Sciatic nerve (tissue), 2 donors: ENCODE measurements at regions not wholly inside any gene's neighbourhood (a gene's known extent, or its start where the extent isn't known, plus 50 kb on each side); places are given as distances from the start of the nearest gene placed in this dataset.
"Not testable (repeated sequence)": the region's sequence is repeated elsewhere in the genome, so short reads cannot be mapped to it uniquely, and the experiment has no call there.

Source experiments
- ATAC-seq: fragments of 200-7000 bp; cut with Tn5 transposase; one replicate; pipeline ENCODE4 v1.9.1; 2020; ENCODE audit warnings: mild to moderate bottlenecking, moderate library complexity
- DNase-seq: peaks from one replicate; pipeline ENCODE4 v3.0.0-alpha.2; 2020; ENCODE audit warnings: low spot score
- intact Hi-C: fragments of 100-400 bp; cut with DNase I; formaldehyde crosslinking; loops from one replicate; pipeline ENCODE4 v1.14.2; 2022
- donor health status: DM: no; HTN: no; CAD: no.
- donor health status: DM: no; HTN: no; CAD: no.

DNA sequence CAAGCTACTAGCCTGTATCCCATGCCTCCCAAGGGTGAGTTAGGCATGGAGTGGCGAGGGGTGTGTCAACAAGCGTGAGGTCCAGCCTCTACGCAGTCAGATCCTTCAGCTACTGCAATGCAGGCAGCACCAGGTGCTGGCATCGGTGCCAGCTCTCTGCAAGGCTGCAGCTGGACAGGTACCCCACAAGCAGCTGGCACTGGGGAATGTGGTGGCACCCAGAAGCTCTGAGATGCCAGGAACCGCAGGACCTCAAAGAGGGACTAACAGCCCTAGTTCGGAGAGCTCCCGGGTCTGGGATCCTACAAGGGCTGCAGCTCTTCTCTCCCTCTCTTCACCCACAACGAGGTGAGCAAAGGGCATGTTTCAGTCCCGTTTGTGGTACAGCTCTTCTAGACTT lies 974.5 kb downstream of the LTN1 start:
- DNase-seq, result no peak
- intact Hi-C loops, result no loop called here

DNA sequence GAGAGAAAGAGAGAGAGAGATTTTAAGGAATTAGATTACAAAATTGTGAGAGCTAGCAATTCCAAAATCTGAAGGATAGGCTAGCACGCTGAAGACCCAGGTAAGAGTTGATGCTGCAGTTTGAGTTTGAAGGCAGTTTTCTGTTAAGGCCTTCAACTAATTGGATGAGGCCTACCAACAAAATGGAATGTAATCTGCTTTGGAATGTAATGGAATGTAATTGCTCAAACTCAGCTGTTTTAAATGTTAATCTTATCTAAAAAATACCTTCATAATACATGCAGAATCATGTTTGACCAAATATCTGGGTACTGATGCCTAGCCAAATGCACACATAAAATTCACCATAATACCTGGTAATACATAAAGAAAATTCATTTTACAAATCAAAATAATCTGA lies 976.1 kb downstream of the LTN1 start:
- intact Hi-C loops, result no loop called here
- ATAC-seq (no peak), DNase-seq (no peak)

More for the DNA sequence above, 974.5 kb downstream of the LTN1 start:
- peak; percentile 8 for ATAC-seq

DNA sequence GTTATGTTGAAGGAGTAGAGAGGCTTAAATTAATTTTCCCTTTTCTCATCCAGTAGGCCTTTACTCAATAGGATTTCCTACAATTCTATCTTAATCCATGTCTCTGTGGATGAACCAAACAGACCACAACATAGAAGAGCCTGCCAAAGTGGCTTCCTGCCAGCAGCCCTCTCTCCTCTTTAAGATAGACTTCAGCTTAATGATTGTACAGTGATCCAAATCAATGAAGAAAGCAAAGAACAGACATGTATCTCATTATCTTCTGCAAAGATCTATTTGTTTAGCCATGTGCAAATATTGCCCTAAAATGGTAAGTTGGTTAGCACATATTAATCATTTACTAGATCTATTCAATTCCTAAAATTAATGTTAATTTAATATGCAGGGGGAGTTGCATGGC lies 979.6 kb downstream of the LTN1 start:
- DNase-seq, intact Hi-C loops, ATAC-seq: not testable (repeated sequence)

DNA sequence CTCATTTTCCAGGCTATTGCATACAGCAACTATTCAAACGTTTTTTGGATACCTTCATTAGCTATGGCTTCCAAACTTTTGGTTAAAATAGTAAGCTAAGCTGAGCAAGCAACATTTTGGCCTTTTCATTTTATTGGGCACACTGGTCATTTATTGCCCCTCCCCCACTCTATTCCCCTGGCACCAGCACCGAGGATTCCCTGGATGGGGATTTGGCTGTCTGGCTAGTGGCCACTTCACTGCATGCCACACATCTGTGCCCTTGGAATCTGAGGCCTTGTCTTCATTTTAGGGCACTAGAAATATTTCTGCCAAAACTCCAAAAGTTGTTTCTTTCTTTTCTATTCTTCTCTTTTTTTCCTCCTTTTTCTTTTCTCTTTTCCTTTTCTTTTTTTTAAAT lies 980.7 kb downstream of the LTN1 start:
- ATAC-seq, DNase-seq, intact Hi-C loops: not testable (repeated sequence)

DNA sequence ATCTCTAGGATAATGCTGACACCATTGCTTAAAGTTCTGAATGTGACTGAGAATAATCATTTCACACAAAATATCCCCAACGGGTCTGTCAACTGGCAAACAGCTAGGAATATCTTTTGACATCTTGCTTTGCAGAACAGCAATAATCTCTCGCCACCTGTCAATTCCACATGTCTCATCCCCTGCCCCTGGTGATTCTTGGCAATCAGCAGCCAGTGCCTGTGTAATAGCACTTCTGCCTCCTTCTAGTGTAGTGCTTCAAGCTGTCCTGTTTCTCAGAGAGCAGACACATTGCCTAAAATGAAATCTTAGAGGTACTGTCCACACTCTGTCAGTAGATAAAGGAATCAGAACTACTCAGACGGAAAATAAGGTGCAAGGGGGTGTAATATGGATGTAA lies 984.4 kb downstream of the LTN1 start:
- DNase-seq, ATAC-seq, intact Hi-C loops: not testable (repeated sequence)

DNA sequence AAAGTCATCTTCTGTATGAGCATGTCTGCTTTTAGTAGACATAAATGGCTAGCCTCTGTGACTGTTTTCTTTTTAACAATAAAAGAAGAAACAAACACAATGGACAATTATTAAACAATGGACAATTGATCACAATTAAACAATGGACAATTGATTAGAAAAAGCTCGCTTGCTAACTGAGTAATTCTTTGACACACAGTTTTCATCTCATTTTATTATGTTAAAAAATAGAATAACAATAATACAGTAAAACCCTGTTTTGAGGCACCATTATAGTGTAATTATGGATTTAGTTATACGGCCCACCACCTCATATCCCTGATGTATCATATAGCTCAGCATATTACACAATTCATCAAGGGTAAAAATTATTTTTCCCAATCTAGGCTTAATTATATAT lies 989.0 kb downstream of the LTN1 start:
- ATAC-seq, DNase-seq, intact Hi-C loops: not testable (repeated sequence)

DNA sequence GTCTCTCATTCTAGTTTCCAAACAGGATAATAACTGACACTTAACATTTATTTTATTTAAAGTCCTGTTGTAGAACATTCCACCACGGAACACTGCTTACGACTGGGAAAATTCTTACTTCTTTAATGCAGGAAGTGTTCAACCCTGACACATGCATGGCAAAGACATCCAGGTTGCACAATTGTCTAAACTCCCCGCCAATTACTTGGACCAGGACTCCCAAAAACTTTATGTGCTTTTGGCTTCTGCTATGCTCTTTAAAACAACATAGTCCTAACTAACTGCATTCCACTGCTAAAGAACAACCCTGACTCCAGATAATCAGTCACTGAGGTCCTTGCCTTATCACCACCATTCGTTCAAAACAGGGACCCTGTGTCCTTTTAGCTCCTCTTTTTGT lies 995.8 kb downstream of the LTN1 start:
- intact Hi-C loops, result not testable (repeated sequence)

DNA sequence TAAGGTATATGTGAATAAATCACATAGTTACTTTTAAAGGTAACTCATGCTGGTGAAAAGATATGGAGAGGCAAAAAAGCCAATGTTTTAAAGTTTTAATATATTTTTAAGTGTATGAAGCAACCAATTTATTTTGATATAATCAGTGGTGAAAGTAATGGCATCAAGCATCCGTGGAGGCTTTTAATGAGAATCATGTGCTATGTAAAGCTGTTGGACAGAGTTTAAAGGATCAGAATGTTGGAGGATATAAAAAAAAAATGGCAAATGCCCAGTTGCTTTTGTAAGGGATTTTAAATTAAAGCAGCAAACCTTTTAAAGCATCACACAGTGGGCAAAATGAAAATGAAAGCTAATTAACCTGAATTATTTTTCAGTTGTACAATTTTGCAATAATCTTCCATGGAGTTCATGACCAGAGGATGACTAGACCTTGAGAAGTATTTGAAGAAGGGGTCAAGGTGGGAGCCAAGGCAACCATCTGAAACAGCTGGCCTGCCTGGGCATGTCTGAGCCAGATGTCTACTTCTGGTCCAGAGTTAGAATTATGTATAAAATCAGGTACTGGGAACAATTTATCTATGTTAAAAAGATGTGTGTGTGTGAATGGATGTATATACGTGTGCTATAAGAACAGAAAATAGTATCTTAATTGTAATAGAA lies 1007.9 kb downstream of the LTN1 start:
- DNase-seq, ATAC-seq, intact Hi-C loops: not testable (repeated sequence)

More for the DNA sequence above, 995.8 kb downstream of the LTN1 start:
- not testable (repeated sequence) for DNase-seq, ATAC-seq

DNA sequence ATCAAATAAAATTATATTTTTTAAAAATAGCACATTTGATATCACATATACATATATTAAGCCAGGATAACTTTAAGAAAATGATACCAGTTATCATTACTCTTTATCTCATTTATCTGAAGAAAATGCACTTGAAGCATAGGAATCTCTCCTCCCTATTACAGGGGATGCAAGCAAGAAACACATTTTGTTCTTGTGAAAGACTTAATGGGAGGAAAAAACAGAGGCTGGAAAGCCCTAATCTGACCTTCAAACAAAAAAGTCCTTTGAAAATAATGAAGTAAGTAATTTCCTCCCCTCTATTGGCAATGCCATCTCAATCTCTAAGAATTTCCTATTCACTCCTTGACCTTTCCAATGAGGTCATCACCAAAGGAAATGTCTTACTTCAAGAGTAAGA lies 1012.6 kb upstream of the ADAMTS5 start:
- intact Hi-C loops, ATAC-seq: not testable (repeated sequence)

DNA sequence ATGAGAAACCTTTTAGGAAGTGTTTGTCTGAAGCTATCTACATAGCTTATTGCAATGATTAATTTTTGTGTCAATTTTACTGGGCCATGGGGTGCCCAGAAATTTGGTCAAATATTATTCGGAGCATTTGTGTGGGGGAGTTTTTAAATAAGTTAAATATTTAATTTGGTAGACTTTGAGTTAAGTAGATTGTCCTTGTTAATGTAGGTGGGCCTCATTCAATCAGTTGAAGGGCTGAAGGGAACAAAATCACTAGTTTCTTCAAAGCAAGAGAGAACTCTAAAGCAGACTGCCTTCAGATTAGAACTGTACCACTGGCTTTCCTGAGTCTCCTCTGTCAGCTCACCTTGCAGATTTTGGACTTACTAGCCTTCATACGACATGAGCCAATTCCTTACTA lies 1008.6 kb upstream of the ADAMTS5 start:
- no peak for ATAC-seq
- intact Hi-C loops, result no loop called here
- DNase-seq, result no peak

More for the DNA sequence above, 1012.6 kb upstream of the ADAMTS5 start:
- DNase-seq, result not testable (repeated sequence)

DNA sequence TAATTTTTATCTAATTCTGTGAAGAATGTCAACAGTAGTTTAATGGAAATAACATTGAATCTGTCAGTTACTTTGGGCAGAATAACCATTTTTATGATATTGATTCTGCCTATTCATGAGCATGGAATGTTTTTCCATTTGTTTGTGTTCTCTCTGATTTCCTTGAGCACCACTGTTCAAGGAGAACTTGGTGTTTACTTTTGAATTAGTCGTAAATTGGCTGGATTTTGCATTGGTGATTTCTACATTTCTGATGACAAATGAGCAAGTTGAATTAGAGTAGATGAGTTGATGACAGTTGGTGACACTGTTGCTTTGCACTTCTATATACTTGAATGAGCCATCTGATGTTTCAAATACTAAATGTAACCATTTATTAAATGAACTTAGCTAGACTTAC lies 1007.3 kb upstream of the ADAMTS5 start:
- ATAC-seq, intact Hi-C loops, DNase-seq: not testable (repeated sequence)

DNA sequence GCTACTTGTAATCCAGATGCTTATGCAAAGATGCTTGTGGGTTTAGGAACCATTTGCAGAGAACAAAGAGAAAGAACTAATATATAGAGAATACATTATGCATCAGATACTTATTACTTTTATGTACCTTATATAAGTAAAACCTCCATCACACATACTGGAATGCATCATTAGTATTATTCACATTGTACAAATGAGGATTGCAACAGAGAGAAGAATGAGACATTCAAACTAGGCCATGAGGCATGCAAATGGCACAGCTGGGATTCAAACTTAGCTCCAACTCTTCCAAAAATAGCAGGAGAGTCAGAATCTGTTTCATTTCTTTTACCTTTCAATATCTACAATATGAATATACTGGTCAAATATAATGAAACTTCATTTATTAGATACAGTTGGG lies 1001.4 kb upstream of the ADAMTS5 start:
- ATAC-seq, DNase-seq, intact Hi-C loops: not testable (repeated sequence)

DNA sequence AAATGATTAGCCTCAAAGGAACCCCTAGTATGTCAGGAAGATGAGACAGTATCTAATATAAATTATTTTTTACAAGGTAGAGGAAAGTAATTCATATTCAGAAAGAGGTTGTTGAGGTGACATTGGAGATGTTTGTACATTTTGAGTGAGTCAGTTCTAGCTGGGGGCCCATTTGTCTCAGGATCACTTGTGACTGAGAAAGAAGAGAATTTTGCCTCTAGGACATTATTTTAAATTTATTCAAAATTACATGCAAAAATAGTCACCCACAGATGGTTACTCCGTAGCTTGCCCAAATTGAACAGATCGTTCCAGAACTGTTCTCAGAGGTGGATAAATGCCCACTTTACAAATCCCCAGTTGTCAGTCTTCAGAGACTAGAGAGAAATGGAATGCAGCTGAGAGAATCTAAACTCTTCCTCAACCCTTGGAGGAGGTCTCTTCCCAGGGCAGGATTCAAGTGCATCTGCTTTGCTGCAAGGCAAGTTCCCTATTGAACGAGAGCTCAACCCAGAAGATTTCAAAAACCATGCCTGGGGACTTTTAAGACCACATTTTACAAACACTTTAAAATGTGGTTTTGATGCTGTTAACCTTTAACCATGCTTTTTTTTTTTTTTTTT lies 987.8 kb upstream of the ADAMTS5 start:
- intact Hi-C loops, result no loop called here
- ATAC-seq (peak; percentile 73), DNase-seq (no peak)

DNA sequence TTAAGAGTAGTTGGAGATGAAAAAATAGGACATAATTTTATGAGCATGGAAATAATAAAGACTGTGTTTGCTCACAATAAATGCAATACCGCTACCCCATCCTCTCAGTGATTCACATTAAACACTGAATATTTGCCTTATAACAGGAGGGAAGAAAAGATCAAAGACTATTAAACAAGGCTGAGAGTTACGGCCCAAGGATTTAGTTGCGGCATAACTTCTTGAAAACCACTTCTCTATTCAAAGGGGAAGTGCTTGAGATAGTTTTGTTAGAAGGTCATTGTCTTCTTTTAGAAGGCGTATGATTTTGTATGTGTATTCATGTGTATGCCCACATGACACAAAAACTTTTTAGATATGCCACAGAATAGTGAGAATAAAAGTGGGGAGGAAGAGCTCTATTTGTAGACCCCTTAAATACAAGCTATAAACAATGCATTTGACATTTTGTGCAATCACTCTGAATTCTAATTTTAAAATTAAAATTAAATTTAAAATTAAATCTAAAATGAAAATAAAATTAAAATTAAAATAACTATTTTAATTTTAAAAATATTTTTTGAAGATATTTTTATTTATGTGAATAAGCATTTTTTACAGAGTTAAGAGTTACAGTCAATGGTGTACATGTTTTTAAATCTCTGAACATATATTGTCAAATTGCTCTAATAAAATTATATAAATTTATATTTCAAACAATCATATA lies 986.6 kb upstream of the ADAMTS5 start:
- intact Hi-C loops, result no loop called here
- DNase-seq (no peak), ATAC-seq (no peak)

DNA sequence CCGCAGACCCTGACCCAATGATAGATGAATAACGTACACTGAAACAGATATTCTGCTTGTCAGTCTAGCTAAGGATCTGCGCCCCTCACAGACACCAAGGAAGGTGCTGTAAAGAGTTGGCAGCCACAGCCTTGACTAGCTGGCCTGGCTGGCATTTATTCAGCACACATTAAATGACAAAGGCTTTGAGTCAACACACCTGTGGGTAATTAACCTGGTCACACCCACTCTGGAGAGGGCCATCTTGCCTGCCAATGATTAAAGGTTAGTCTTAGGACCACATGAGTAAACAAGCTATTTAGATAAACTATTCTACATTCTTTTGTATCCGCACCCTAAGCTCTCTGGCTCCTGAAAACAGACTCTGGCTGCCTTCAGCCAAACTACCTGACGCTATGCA lies 982.2 kb upstream of the ADAMTS5 start:
- intact Hi-C loops, result not testable (repeated sequence)

DNA sequence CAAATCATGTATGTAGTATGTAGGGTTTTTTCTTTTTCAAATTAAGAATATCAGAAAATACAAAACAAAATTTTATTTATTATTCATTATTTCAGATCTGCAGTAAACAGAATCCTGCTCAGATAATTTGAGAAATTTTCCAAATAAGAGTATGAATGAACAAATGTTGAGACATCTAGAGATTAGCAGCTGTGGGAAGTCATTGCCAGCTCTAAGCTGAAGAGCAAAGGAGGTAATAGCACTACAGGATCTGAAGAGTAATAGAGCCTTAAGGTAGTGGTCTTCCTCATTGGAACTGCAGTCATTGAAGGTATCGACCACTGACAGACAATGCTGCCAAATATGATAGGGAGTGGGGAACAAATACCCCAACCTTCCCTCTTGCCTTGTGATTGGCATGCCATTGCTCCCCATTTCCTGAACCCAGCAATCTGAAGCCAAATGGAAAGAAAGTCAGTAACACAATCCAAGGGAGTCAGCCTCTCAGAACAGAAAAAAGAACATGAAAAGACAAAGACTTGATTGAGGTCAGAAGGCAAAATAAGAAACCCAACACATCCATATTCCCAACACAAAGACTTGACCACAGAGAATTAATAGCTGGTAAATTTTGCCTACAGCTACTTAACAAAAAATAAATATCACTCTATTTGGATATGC lies 963.4 kb upstream of the ADAMTS5 start:
- ATAC-seq, intact Hi-C loops, DNase-seq: not testable (repeated sequence)

More for the DNA sequence above, 982.2 kb upstream of the ADAMTS5 start:
- not testable (repeated sequence) for DNase-seq, ATAC-seq

DNA sequence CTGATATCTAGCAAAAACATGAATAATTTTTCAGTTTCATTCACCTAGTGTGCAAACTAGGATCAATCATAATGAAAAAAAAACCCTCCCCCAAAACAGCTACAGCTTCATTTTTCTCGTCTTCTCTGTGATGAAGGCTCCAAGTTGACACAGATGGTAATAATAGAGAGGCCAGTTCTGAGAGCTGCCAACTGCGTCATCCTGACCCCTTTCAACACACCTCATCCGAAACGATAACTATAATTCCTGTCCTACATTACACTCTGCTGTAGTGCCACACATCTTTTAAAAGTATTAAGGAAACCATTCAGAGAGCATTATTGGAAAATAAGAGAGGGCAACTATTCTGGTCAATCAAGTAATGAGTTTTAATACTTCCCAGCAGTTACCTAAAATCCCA lies 962.3 kb upstream of the ADAMTS5 start:
- peak; percentile 96 for ATAC-seq
- intact Hi-C loops, DNase-seq: not testable (repeated sequence)

DNA sequence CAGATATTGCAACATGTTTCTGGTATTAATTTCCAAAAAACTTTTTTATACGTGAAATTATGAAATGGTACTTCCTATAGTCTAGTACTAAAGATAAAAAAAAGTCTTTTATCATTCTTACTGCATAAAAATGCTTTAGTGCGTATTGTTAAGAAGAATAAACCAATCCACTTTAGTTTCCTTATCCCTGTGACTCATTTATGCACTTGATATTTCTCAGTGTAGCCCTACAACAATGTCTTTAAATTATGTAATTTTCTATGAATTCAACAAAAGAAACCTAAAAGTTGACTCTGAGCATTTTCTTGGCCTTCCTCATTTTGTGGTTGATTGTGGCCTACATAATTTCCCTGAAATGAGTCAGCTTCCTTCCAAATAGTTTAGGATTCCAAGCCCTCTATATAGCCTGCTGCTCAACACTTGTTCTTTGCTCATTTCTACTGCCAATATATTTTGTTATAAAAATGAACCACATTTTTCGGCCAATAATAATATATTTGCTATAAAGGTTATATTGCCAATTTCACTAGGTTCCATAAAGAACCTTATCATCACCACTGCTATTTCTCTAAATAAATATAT lies 961.7 kb upstream of the ADAMTS5 start:
- intact Hi-C loops, DNase-seq: not testable (repeated sequence)

DNA sequence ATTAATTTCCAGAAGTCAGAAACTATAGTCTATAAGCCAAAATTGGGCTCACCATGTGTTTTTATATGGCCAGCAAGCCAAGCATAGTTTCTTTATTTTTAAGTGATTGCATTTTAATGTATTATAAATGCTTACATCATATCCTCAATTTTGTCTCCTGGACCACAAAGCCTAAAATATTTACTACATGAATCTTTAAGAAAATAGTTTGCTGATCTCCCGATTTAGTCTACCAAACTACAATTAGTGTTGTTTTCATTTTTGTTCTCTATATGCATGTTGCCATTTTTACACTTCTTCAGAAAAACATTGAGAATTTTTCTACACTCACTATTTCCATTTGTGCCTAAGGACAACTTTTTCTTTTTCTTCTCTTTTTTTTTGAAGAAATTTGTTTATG lies 954.5 kb upstream of the ADAMTS5 start:
- ATAC-seq, DNase-seq, intact Hi-C loops: not testable (repeated sequence)

More for the DNA sequence above, 961.7 kb upstream of the ADAMTS5 start:
- peak; percentile 46 for ATAC-seq
